ENCODE measurements at regions not wholly inside any gene's neighbourhood (a gene's known extent, or its start where the extent isn't known, plus 50 kb on each side); places are given as distances from the start of the nearest gene placed in this dataset.
"Not testable (repeated sequence)": the region's sequence is repeated elsewhere in the genome, so short reads cannot be mapped to it uniquely, and the experiment has no call there.

DNA sequence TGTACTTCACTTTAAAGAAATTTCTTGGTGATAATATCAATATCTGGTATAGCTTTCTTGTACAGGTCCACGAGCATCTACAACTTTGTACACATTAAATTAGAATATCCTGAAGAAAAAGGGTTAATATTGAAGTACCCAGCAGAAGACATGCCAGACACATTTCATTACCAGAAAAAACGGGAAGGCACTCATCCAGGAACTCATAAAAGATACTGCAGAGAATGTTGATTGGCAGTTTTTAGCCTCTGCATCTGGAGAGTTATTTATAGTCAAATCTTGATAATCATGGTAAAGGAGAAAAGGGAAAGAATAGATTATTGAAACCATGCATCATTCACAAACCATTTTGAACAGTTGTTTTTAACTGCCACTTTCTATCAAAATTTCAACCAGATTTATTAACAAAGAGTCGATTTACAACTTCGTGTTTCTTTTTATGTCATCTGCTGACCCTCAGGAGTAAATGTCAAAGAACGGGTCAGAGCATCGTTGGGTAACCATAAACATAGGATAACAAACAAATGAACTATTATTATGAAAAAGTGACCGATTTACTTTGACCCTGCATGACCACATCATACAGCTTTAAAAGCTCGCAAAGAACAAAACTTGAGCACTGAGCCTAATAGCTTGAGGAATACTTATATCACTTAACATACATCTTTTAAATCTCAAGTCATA is 229.2 kb upstream of the SGK1 start:
- TF ChIP-seq, protein P1, sequence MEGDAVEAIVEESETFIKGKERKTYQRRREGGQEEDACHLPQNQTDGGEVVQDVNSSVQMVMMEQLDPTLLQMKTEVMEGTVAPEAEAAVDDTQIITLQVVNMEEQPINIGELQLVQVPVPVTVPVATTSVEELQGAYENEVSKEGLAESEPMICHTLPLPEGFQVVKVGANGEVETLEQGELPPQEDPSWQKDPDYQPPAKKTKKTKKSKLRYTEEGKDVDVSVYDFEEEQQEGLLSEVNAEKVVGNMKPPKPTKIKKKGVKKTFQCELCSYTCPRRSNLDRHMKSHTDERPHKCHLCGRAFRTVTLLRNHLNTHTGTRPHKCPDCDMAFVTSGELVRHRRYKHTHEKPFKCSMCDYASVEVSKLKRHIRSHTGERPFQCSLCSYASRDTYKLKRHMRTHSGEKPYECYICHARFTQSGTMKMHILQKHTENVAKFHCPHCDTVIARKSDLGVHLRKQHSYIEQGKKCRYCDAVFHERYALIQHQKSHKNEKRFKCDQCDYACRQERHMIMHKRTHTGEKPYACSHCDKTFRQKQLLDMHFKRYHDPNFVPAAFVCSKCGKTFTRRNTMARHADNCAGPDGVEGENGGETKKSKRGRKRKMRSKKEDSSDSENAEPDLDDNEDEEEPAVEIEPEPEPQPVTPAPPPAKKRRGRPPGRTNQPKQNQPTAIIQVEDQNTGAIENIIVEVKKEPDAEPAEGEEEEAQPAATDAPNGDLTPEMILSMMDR (IDR thresholded peaks at IDR 0.05; ENCODE audit: control extremely low read depth, extremely low read depth, low read depth, missing control alignments), result no peak
- DNase-seq (ENCODE audit: extremely low spot score), result no peak
- CTCF ChIA-PET, result interaction anchor here (1.6 kb wide), 1 partner anchor 13 kb away, joined by 3 read pairs; no protein-coding TSS in a partner anchor
- POLR2A ChIA-PET, result no interaction called here

- TF ChIP-seq, protein P1 (IDR thresholded peaks at IDR 0.05; ENCODE audit: control extremely low read depth, extremely low read depth, low read depth, missing control alignments), result no peak
- CTCF ChIA-PET, result no interaction called here
- POLR2A ChIA-PET, result interaction anchor here (0.6 kb wide), 1 partner anchor 19 kb away, joined by 5 read pairs; no protein-coding TSS in a partner anchor
- DNase-seq (ENCODE audit: extremely low spot score), result no peak
These were observed 226.8 kb upstream of the SGK1 start for GRCh38 chr6:134544737-134545136.

- TF ChIP-seq, protein P1 (IDR thresholded peaks at IDR 0.05; ENCODE audit: control extremely low read depth, extremely low read depth, low read depth, missing control alignments), result no peak
- POLR2A ChIA-PET, result no interaction called here
- DNase-seq (ENCODE audit: extremely low spot score), result no peak
- CTCF ChIA-PET, result interaction anchor here (1.0 to 1.9 kb wide), 2 partner anchors 14 to 20 kb away, joined by 4 to 6 read pairs; no protein-coding TSS in a partner anchor
These were observed 225.2 kb upstream of the SGK1 start for GRCh38 chr6:134543128-134543527.

DNA sequence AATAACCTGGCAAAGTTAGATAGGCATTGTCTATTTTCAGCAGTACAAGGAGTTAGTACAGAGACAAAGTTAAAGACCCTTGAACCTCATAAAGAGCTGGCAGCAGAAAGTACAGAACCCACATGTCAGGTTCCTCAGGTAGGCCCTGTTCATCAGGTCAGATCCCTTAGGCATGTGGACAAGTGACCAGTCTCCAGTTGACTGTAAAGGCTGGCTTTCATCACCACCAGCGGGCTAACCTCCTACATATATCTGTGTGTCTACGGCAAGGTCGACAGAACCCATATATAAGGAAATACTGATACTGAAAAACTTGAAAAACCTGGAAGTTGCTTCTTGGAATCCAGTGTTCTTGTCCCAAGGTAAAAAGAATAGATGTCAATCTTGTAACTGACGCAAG is 223.1 kb upstream of the SGK1 start:
- TF ChIP-seq, protein P1 (IDR thresholded peaks at IDR 0.05; ENCODE audit: control extremely low read depth, extremely low read depth, low read depth, missing control alignments), result no peak
- ChIA-PET CTCF (no interaction called here), POLR2A (no interaction called here)
- no peak for DNase-seq (ENCODE audit: extremely low spot score)

GRCh38 chr6:134539865-134540323 is 222.0 kb upstream of the SGK1 start:
- DNase-seq (ENCODE audit: extremely low spot score), result no peak
- TF ChIP-seq, protein P1 (IDR thresholded peaks at IDR 0.05; ENCODE audit: control extremely low read depth, extremely low read depth, low read depth, missing control alignments), result no peak
- POLR2A ChIA-PET, result no interaction called here
- CTCF ChIA-PET, result no interaction called here

DNA sequence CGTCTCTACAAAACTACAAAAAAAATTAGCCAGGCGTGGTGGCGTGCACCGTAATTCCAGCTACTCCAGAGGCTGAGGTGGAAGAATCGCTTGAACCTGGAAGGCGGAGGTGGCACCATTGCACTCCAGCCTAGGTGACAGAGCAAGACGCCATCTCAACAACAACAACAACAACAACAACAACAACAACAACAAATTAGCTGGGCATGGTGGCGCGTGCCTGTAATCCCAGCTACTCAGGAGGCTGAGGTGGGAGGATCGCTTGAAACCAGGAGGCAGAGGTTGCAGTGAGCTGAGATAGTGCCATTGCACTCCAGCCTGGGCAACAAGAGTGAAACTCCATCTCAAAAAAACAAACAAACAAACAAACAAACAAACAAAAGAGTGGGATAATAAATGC is 219.9 kb upstream of the SGK1 start:
- CTCF ChIA-PET; POLR2A ChIA-PET; DNase-seq (ENCODE audit: extremely low spot score): not testable (repeated sequence)

GRCh38 chr6:134537146-134537555 is 219.2 kb upstream of the SGK1 start:
- TF ChIP-seq, protein P1 (IDR thresholded peaks at IDR 0.05; ENCODE audit: control extremely low read depth, extremely low read depth, low read depth, missing control alignments), result no peak
- no peak for DNase-seq (ENCODE audit: extremely low spot score)
- ChIA-PET POLR2A (no interaction called here), CTCF (no interaction called here)
